HEK293 (cell line): ENCODE measurements at regions not wholly inside any gene's neighbourhood (a gene's known extent, or its start where the extent isn't known, plus 50 kb on each side); places are given as distances from the start of the nearest gene placed in this dataset.
A peak's percentile ranks its signal among the peaks of the same experiment; 100 is the strongest.

Source experiments
- CTCF ChIA-PET: fragments of 350-600 bp; formaldehyde crosslinking; extraction: SDS; loops from one replicate; lab custom pipeline; 2021; ENCODE audit warnings: antibody characterized with exemption; lab: Yijun Ruan, JAX
- POLR2A ChIA-PET: fragments of 300-600 bp; formaldehyde crosslinking; extraction: SDS; loops from one replicate; lab custom pipeline; 2020; ENCODE audit warnings: antibody characterized with exemption, inconsistent platforms; lab: Yijun Ruan, JAX
- H3K27ac ChIP-seq: fragments of 200-500 bp; sonication (Bioruptor generic); 2 replicates; pipeline ENCODE4 v1.5.1; 2014; ENCODE audit warnings: low read depth, low read length, control low read depth, inconsistent platforms; ENCODE audit errors: extremely low read depth
- H3K36me3 ChIP-seq, 2 experiments: fragments of 200-500 bp in 1 of 2; sonication (Bioruptor generic) in 1 of 2; 1 replicate in 1 of 2; 2 replicates in 1 of 2; pipeline ENCODE4 v1.5.1; 2014 to 2017; ENCODE audit warnings: inconsistent platforms in 2 of 2, low read length in 2 of 2; ENCODE audit not compliant: control insufficient read depth in 2 of 2, insufficient read depth in 1 of 2
- H3K4me1 ChIP-seq: fragments of 200-500 bp; sonication (Bioruptor generic); 2 replicates; pipeline ENCODE4 v1.5.1; 2014; ENCODE audit warnings: mild to moderate bottlenecking, low read length, inconsistent platforms; ENCODE audit not compliant: control insufficient read depth, insufficient read depth
- H3K4me3 ChIP-seq: 2 replicates; pipeline ENCODE4 v1.5.1; 2011; ENCODE audit warnings: low read depth, mild to moderate bottlenecking, control low read depth, low read length, moderate library complexity
- H3K9me3 ChIP-seq: fragments of 200-500 bp; sonication (Bioruptor generic); 2 replicates; pipeline ENCODE4 v1.5.1; 2014; ENCODE audit warnings: low read depth, low read length, inconsistent platforms; ENCODE audit not compliant: control insufficient read depth, insufficient read depth
- GLI2 ChIP-seq: fragments of 450-650 bp; formaldehyde crosslinking; IDR thresholded peaks from 2 replicates; pipeline ENCODE4; 2017; ENCODE audit warnings: missing biosample characterization, missing genetic modification characterization, low read depth, borderline replicate concordance
- HOXA7 ChIP-seq: sonication (generic); formaldehyde crosslinking; IDR thresholded peaks from 2 replicates; pipeline ENCODE4 v1.8.1; 2022; ENCODE audit warnings: missing genetic modification reagents, borderline replicate concordance
- SCRT1 ChIP-seq: fragments of 450-650 bp; formaldehyde crosslinking; IDR thresholded peaks from 2 replicates; pipeline ENCODE4 v1.5.1; 2016; ENCODE audit warnings: missing biosample characterization, missing genetic modification characterization, borderline replicate concordance
- SP7 ChIP-seq: fragments of 450-650 bp; formaldehyde crosslinking; IDR thresholded peaks from 2 replicates; pipeline ENCODE4 v1.5.1; 2016; ENCODE audit warnings: missing biosample characterization, missing genetic modification characterization
- ZBTB21 ChIP-seq: fragments of 450-650 bp; formaldehyde crosslinking; IDR thresholded peaks from 2 replicates; pipeline ENCODE4 v1.5.1; 2017; ENCODE audit warnings: missing biosample characterization, missing genetic modification characterization
- ZBTB7A ChIP-seq: fragments of 450-650 bp; formaldehyde crosslinking; IDR thresholded peaks from 2 replicates; pipeline ENCODE4 v1.5.1; 2016; ENCODE audit warnings: low read depth, missing biosample characterization, missing genetic modification characterization
- ZEB2 ChIP-seq: fragments of 450-650 bp; formaldehyde crosslinking; IDR thresholded peaks from 2 replicates; pipeline ENCODE4 v1.5.1; 2016; ENCODE audit warnings: missing biosample characterization, missing genetic modification characterization
- ZNF112 ChIP-seq: fragments of 450-650 bp; formaldehyde crosslinking; IDR thresholded peaks from 2 replicates; pipeline ENCODE4 v1.5.0; 2017; ENCODE audit warnings: missing biosample characterization, missing genetic modification characterization
- ZNF114 ChIP-seq: fragments of 450-650 bp; formaldehyde crosslinking; IDR thresholded peaks from 2 replicates; pipeline ENCODE4 v1.5.0; 2017; ENCODE audit warnings: missing biosample characterization, missing genetic modification characterization
- ZNF133 ChIP-seq: fragments of 450-650 bp; formaldehyde crosslinking; IDR thresholded peaks from 2 replicates; pipeline ENCODE4 v1.5.1; 2016; ENCODE audit warnings: missing biosample characterization, missing genetic modification characterization
- ZNF169 ChIP-seq: fragments of 450-650 bp; formaldehyde crosslinking; IDR thresholded peaks from 2 replicates; pipeline ENCODE4 v1.5.1; 2016; ENCODE audit warnings: missing biosample characterization, missing genetic modification characterization
- ZNF19 ChIP-seq: fragments of 450-650 bp; formaldehyde crosslinking; IDR thresholded peaks from 2 replicates; pipeline ENCODE4; 2016; ENCODE audit warnings: missing biosample characterization, missing genetic modification characterization, low read depth
- ZNF211 ChIP-seq: fragments of 450-650 bp; formaldehyde crosslinking; IDR thresholded peaks from 2 replicates; pipeline ENCODE4 v1.5.1; 2016; ENCODE audit warnings: low read depth, missing biosample characterization, missing genetic modification characterization
- ZNF23 ChIP-seq: fragments of 450-650 bp; formaldehyde crosslinking; IDR thresholded peaks from 2 replicates; pipeline ENCODE4 v1.5.1; 2016; ENCODE audit warnings: missing biosample characterization, missing genetic modification characterization, borderline replicate concordance
- ZNF292 ChIP-seq: fragments of 450-650 bp; formaldehyde crosslinking; IDR thresholded peaks from 2 replicates; pipeline ENCODE4 v1.5.1; 2016; ENCODE audit warnings: low read depth, missing biosample characterization, missing genetic modification characterization, borderline replicate concordance
- ZNF302 ChIP-seq: fragments of 450-650 bp; formaldehyde crosslinking; IDR thresholded peaks from 2 replicates; pipeline ENCODE4 v1.5.1; 2016; ENCODE audit warnings: missing biosample characterization, missing genetic modification characterization, low read depth
- ZNF426 ChIP-seq: fragments of 450-650 bp; formaldehyde crosslinking; IDR thresholded peaks from 2 replicates; pipeline ENCODE4 v1.5.1; 2017; ENCODE audit warnings: missing biosample characterization, missing genetic modification characterization, mild to moderate bottlenecking, inconsistent platforms, moderate library complexity
- ZNF510 ChIP-seq: fragments of 450-650 bp; formaldehyde crosslinking; IDR thresholded peaks from 2 replicates; pipeline ENCODE4 v1.5.1; 2018; ENCODE audit warnings: mild to moderate bottlenecking, missing genetic modification characterization, missing biosample characterization; ENCODE audit not compliant: insufficient replicate concordance
- ZNF548 ChIP-seq: fragments of 450-650 bp; formaldehyde crosslinking; IDR thresholded peaks from 2 replicates; pipeline ENCODE4 v1.5.1; 2016; ENCODE audit warnings: missing biosample characterization, missing genetic modification characterization
- ZNF555 ChIP-seq: fragments of 450-650 bp; formaldehyde crosslinking; conservative IDR thresholded peaks from 2 replicates; pipeline ENCODE4 v1.5.1; 2017; ENCODE audit warnings: missing biosample characterization, mild to moderate bottlenecking, missing genetic modification characterization, inconsistent platforms
- ZNF664 ChIP-seq: fragments of 450-650 bp; formaldehyde crosslinking; IDR thresholded peaks from 2 replicates; pipeline ENCODE4 v1.5.1; 2016; ENCODE audit warnings: missing biosample characterization, missing genetic modification characterization
- ZXDB ChIP-seq: fragments of 450-650 bp; formaldehyde crosslinking; IDR thresholded peaks from 2 replicates; pipeline ENCODE4 v1.5.1; 2016; ENCODE audit warnings: missing biosample characterization, missing genetic modification characterization
- TF ChIP-seq, protein P1 (sequence below): fragments of 450-650 bp; formaldehyde crosslinking; IDR thresholded peaks from 2 replicates; pipeline ENCODE4 v1.5.1; 2016; ENCODE audit warnings: missing biosample characterization, missing genetic modification characterization
- TF ChIP-seq, protein P2 (sequence below): fragments of 450-650 bp; formaldehyde crosslinking; IDR thresholded peaks from 2 replicates; pipeline ENCODE4 v1.5.1; 2016; ENCODE audit warnings: missing biosample characterization, missing genetic modification characterization, low read depth
- TF ChIP-seq, protein P3 (sequence below): fragments of 450-650 bp; formaldehyde crosslinking; conservative IDR thresholded peaks from 2 replicates; pipeline ENCODE4 v1.5.1; 2016; ENCODE audit warnings: low read depth, missing biosample characterization, missing genetic modification characterization
- TF ChIP-seq, protein P4 (sequence below): fragments of 450-650 bp; formaldehyde crosslinking; IDR thresholded peaks from 2 replicates; pipeline ENCODE4 v1.5.1; 2017; ENCODE audit warnings: missing biosample characterization, missing genetic modification characterization

DNA sequence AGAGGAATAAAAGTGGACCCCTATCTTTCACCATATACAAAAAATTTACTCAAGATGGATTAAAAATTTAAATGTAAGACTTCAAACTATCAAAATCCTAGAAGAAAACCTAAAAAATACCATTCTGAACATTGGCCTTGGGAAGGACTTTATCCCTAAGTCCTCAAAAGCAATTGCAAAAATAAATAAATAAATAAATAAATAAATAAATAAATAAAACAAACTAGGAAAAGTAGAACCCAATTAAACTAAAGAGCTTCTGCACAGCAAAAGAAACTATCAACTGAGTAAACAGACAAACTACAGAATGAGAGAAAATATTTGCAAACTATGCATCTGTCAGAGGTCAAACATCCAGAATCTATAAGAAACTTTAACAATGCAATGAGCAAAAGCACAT lies 874.9 kb upstream of the PCDH20 start (continued):
- TF ChIP-seq, protein P1, sequence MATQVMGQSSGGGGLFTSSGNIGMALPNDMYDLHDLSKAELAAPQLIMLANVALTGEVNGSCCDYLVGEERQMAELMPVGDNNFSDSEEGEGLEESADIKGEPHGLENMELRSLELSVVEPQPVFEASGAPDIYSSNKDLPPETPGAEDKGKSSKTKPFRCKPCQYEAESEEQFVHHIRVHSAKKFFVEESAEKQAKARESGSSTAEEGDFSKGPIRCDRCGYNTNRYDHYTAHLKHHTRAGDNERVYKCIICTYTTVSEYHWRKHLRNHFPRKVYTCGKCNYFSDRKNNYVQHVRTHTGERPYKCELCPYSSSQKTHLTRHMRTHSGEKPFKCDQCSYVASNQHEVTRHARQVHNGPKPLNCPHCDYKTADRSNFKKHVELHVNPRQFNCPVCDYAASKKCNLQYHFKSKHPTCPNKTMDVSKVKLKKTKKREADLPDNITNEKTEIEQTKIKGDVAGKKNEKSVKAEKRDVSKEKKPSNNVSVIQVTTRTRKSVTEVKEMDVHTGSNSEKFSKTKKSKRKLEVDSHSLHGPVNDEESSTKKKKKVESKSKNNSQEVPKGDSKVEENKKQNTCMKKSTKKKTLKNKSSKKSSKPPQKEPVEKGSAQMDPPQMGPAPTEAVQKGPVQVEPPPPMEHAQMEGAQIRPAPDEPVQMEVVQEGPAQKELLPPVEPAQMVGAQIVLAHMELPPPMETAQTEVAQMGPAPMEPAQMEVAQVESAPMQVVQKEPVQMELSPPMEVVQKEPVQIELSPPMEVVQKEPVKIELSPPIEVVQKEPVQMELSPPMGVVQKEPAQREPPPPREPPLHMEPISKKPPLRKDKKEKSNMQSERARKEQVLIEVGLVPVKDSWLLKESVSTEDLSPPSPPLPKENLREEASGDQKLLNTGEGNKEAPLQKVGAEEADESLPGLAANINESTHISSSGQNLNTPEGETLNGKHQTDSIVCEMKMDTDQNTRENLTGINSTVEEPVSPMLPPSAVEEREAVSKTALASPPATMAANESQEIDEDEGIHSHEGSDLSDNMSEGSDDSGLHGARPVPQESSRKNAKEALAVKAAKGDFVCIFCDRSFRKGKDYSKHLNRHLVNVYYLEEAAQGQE (tag by site-specific recombination) = peak; percentile 60; the same call in 1 of the 2 replicates
- TF ChIP-seq, protein P2, sequence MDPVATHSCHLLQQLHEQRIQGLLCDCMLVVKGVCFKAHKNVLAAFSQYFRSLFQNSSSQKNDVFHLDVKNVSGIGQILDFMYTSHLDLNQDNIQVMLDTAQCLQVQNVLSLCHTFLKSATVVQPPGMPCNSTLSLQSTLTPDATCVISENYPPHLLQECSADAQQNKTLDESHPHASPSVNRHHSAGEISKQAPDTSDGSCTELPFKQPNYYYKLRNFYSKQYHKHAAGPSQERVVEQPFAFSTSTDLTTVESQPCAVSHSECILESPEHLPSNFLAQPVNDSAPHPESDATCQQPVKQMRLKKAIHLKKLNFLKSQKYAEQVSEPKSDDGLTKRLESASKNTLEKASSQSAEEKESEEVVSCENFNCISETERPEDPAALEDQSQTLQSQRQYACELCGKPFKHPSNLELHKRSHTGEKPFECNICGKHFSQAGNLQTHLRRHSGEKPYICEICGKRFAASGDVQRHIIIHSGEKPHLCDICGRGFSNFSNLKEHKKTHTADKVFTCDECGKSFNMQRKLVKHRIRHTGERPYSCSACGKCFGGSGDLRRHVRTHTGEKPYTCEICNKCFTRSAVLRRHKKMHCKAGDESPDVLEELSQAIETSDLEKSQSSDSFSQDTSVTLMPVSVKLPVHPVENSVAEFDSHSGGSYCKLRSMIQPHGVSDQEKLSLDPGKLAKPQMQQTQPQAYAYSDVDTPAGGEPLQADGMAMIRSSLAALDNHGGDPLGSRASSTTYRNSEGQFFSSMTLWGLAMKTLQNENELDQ (tag by site-specific recombination) = no peak
- TF ChIP-seq ZEB2 = no peak
- TF ChIP-seq ZNF426 (tag by site-specific recombination) = peak; percentile 84
- TF ChIP-seq, protein P3, sequence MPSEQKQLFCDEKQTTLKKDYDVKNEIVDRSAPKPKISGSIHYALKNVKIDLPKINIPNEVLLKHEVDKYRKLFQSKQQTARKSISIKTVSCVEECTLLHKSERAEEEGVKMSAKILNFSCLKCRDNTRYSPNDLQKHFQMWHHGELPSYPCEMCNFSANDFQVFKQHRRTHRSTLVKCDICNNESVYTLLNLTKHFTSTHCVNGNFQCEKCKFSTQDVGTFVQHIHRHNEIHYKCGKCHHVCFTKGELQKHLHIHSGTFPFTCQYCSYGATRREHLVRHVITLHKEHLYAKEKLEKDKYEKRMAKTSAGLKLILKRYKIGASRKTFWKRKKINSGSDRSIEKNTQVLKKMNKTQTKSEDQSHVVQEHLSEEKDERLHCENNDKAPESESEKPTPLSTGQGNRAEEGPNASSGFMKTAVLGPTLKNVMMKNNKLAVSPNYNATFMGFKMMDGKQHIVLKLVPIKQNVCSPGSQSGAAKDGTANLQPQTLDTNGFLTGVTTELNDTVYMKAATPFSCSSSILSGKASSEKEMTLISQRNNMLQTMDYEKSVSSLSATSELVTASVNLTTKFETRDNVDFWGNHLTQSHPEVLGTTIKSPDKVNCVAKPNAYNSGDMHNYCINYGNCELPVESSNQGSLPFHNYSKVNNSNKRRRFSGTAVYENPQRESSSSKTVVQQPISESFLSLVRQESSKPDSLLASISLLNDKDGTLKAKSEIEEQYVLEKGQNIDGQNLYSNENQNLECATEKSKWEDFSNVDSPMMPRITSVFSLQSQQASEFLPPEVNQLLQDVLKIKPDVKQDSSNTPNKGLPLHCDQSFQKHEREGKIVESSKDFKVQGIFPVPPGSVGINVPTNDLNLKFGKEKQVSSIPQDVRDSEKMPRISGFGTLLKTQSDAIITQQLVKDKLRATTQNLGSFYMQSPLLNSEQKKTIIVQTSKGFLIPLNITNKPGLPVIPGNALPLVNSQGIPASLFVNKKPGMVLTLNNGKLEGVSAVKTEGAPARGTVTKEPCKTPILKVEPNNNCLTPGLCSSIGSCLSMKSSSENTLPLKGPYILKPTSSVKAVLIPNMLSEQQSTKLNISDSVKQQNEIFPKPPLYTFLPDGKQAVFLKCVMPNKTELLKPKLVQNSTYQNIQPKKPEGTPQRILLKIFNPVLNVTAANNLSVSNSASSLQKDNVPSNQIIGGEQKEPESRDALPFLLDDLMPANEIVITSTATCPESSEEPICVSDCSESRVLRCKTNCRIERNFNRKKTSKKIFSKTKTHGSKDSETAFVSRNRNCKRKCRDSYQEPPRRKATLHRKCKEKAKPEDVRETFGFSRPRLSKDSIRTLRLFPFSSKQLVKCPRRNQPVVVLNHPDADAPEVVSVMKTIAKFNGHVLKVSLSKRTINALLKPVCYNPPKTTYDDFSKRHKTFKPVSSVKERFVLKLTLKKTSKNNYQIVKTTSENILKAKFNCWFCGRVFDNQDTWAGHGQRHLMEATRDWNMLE (tag by site-specific recombination) = peak; percentile 82; the same call in 1 of the 2 replicates
- TF ChIP-seq ZXDB (tag by site-specific recombination) = peak; percentile 35; the same call in 1 of the 2 replicates
- TF ChIP-seq ZNF664 (tag by site-specific recombination) = peak; percentile 27; the same call in 1 of the 2 replicates
- TF ChIP-seq ZNF292 (tag by site-specific recombination) = peak; percentile 41; the same call in 1 of the 2 replicates

DNA sequence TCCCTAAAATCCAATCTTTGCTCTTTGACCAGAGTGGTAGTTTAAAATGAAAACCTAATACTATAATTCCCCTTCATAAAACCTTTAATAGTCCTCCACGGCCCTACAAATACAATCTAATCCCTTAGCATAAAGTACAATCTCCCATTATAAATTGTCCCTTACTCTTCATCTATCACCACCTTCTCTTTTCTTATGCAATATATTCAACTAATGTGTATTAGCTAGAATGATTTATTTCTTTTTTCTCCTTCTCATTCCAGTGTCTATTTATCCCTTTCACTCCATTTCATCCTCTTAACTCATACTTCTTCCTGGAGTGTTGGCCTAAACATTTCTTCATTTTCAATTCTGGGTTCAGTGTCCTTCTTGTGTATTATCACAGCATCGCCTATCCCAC lies 872.1 kb upstream of the PCDH20 start:
- H3K4me1 ChIP-seq = no peaks in the 10 kb centered on the region
- H3K27ac ChIP-seq = no peak overlapping the region
- H3K4me3 ChIP-seq = no peak overlapping the region
- H3K9me3 ChIP-seq = no peaks in the 10 kb centered on the region
- POLR2A ChIA-PET = no interaction called here
- H3K36me3 ChIP-seq = no peaks in the 10 kb centered on the region
- CTCF ChIA-PET = no interaction called here
- TF ChIP-seq ZNF112 (tag by site-specific recombination) (no peak), ZNF302 (tag by site-specific recombination) (no peak), ZNF114 (no peak), ZNF211 (tag by site-specific recombination) (no peak), GLI2 (tag by site-specific recombination) (no peak), HOXA7 (CRISPR knock-in tag) (no peak), ZNF133 (tag by site-specific recombination) (no peak), ZNF555 (no peak), ZBTB21 (tag by site-specific recombination) (no peak), SP7 (tag by site-specific recombination) (no peak), ZNF19 (tag by site-specific recombination) (no peak), ZBTB7A (tag by site-specific recombination) (no peak), ZNF548 (tag by site-specific recombination) (no peak), ZNF23 (no peak), SCRT1 (tag by site-specific recombination) (no peak), ZNF169 (no peak), ZNF510 (tag by site-specific recombination) (no peak)
- TF ChIP-seq, protein P4, sequence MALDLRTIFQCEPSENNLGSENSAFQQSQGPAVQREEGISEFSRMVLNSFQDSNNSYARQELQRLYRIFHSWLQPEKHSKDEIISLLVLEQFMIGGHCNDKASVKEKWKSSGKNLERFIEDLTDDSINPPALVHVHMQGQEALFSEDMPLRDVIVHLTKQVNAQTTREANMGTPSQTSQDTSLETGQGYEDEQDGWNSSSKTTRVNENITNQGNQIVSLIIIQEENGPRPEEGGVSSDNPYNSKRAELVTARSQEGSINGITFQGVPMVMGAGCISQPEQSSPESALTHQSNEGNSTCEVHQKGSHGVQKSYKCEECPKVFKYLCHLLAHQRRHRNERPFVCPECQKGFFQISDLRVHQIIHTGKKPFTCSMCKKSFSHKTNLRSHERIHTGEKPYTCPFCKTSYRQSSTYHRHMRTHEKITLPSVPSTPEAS (tag by site-specific recombination) = no peak
